ENCODE measurements at regions not wholly inside any gene's neighbourhood (a gene's known extent, or its start where the extent isn't known, plus 50 kb on each side); places are given as distances from the start of the nearest gene placed in this dataset.
"Not testable (repeated sequence)": the region's sequence is repeated elsewhere in the genome, so short reads cannot be mapped to it uniquely, and the experiment has no call there.

DNA sequence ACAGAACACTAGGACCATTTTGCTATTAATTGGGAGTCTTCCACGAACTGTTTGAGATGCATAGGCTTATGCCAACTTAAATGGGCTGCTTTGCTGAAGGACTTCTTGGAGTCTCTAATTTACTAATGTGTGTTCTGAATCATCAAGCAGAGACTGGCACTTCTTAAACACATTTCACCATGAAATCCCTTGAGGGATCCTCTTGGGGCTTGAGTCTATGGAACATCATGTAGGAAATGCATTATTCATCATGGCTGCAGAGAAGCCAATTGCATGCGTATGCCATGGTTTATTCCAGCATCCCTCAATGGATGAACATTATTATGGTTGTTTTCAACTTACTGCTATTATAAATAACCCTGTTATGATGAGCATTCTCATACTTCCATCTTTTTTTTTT is 73.4 kb downstream of the FGD2 start:
- DNase-seq (ENCODE audit: low read depth), result no peak

- no peak for DNase-seq (ENCODE audit: low read depth)
These were observed 75.7 kb downstream of the FGD2 start for GRCh38 chr6:37081042-37081607.

DNA sequence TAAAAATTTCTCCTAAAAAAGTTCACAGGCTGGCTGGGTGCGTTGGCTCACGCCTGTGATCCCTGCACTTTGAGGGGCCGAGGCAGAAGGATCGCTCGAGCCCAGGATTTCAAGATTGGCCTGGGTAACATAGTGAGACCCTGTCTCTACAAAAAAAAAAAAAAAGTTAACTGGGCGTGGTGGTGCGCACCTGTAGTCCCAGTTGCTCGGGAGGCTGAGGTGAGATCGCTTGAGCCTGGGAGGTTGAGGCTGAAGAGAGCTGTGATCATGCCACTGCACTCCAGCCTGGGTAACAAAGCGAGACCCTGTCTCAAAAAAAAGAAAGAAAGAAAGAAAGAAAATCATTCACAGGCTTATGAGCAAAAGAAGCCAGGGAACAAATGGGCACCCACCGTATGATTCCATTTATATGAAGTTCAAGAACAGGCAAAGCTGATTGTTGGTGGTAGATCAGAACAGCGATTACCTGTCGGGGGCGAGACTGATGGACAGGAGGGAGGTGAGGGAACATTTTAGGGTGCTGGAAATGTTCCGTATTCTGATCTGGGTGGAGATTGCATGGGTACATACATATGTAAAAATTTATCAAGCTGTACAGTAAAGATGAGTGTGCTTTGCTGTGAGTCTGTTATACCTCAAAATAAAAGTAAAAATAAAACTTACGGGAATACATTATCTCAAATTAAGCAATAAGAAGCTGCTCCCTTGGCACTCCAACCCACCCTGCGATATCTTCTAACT is 77.1 kb downstream of the FGD2 start:
- DNase-seq (ENCODE audit: low read depth), result no peak

DNA sequence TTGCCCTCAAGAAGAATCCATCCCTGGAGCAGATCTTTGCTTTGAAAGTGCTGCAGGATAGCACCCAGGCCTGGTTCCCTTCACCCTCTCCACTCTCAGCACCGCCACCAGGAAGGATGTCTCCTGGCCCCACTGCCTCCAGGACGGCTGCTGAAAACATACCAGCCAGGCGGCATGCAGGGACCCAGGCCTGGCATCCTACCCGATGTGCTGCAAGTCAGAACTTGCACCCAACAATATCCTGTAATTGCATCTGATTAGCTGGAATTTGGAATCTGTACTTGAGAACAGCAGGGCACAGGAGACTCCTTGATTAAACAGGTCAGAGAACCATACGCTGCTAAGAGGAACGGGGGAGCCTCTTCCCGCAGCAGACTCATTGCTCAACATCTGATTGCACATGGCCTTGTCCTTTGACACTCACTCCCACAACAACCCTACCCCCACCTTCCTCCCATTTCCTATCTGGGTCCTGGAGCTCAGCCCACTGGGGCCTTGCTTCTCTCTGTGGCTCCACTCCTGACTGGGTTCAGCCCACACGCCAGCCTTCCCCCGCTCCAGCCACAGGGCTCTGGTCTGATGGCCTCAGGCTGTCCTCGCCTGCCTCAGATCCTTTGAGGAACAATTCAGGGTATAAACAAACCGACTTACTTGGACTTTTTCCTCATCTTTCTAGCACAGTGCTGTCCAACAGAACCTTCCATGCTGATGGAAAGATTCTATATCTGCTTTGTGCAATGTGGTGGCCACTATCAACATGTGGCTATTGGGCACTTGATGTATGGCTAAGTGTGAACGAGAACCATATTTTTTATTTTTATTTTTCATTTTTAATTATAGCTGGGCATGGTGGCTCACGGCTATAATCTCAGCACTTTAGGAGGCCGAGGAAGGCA is 78.0 kb downstream of the FGD2 start:
- DNase-seq (ENCODE audit: low read depth), result no peak

GRCh38 chr6:37084665-37085064 is 79.2 kb downstream of the FGD2 start:
- not testable (repeated sequence) for DNase-seq (ENCODE audit: low read depth)

DNA sequence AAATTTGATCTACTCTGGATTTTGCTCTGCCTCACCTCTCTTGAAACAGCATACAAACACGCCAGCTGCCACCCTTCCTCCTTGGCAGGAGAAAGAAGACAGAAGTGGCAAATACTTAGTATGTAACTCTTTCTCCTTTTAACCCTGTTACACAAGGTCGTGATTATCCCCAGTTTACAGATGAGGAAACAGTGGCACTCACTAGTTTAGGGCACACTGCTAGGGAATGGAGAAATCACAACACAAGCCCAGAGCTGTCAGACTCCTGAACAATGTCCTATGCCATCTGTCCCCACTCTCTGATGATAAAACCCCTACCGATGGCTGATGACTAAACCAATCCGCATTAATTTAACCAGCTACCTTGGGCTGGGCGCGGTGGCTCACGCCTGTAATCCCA is 79.7 kb downstream of the FGD2 start:
- no peak for DNase-seq (ENCODE audit: low read depth)

DNA sequence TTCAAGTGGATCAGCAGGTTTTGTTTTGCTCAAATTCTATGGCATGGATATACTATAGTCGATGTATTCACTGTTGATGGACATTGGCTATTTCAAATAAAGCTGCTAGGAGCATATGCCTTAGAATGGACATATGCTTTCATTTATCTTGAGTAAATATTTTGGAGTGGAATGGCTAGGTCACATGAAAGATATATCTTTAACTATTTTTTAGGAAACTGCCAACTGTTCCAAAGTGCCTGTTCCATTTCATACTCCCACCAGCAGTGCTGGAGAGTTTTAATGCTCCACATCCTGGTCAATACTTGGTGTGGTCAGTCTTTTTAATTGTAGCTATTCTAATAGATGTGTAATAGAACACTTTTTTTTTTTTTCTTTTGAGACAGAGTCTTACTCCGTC is 81.1 kb upstream of the PIM1 start:
- DNase-seq (ENCODE audit: low read depth), result no peak

- no peak for DNase-seq (ENCODE audit: low read depth)
These were observed 80.2 kb upstream of the PIM1 start for GRCh38 chr6:37089783-37090182.

DNA sequence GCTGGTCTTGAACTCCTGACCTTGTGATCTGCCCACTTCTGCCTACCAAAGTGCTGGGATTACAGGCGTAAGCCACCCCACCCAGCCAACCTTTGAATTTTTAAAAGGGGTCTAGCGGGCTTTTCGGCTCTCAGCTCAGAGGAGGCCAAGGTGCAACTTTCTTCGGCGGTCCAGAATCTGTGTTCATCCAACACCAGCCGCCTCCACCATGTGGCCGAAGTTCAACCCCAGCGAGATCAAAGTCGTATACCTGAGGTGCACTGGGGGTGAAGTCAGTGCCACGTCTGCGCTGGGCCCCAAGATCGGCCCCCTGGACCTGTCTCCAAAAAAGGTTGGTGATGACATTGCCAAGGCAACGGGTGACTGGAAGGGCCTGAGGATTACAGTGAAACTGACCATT is 78.8 kb upstream of the PIM1 start:
- not testable (repeated sequence) for DNase-seq (ENCODE audit: low read depth)

DNA sequence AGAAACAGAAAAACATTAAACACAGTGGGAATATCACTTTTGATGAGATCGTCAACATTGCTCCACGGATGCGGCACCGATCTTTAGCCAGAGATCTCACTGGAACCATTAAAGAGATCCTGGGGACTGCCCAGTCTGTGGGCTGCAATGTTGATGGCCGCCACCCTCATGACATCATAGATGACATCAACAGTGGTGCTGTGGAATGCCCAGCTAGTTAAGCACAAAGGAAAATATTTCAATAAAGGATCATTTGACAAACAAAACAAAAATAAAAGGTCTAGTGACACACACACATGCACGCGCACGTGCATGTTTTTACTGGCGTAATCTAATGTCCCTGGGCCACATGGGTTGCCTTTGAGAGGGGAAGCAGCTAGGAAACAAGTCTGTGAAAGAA is 78.4 kb upstream of the PIM1 start:
- DNase-seq (ENCODE audit: low read depth), result not testable (repeated sequence)

DNA sequence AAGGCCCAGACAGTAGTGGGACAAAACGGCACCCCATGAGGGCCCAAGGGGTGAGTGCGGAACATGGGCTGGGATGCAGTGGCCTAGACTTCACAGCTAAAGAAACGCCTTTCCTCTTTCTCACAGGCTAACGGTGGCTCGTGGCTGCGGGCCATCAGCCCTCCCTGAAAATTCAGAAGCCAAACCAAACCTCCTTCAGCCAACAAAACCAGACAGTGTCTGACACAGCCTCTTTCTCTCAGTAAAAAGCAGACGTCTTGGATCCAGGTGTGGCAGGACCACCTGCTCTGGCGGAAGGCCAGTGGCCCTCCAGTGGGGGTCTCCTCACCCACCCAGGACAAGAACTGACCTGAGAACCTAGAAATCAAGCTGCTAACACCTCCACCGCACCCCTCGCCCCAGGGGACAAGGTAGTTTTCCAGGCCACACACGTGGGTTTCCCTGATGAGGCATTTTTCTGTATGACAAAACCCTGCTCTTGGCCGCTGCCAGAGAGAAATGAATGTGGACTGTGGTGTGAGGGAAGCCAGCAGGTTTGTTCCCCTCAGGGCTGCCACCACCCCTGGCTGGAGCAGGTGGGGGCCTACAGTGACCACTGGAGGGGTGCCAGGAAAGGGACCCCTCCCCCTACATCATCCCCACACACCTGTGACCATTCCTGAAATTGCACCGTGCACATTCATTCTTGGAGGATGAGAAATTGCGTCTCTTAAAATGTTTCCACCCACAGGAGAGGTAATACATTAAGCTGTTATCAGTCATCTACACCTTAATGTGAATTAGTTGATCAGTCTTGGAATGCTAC is 76.8 kb upstream of the PIM1 start:
- DNase-seq (ENCODE audit: low read depth), result no peak

DNA sequence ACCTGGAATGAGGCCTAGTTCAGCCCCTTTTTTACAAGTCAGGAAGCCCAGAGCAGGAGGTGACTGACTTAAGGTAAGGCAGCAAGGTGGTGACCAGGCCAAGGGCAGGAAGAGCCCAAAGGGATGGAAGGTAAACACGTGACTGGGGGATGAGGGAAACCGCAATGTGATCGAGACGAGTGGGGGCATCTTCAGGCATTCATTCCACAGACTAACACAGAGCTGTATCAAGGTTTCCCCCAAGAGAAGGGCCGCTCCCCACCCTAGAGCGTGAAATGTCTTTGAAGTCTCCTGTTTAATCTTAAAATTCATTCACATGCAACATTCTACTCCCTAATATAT is 76.3 kb upstream of the PIM1 start:
- DNase-seq (ENCODE audit: low read depth), result no peak

DNA sequence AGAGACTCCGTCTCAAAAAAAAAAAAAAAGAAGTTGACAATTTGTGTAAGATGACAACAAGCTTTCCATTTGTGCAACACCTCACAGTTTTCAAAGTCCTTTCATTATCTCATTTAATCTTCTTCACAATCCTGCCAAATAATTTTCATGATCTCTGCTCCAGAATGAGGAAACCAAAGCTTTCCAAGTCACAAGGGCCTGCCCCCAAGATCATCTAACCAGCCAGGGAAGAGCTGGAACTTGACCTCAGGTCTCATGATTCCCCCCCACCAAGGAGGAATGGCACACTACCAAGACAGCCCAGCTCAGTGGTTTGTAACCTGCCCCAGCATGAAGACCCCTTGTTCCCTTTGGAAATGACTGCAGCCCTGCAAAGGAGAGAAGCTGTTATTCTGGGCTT is 74.0 kb upstream of the PIM1 start:
- no peak for DNase-seq (ENCODE audit: low read depth)

DNA sequence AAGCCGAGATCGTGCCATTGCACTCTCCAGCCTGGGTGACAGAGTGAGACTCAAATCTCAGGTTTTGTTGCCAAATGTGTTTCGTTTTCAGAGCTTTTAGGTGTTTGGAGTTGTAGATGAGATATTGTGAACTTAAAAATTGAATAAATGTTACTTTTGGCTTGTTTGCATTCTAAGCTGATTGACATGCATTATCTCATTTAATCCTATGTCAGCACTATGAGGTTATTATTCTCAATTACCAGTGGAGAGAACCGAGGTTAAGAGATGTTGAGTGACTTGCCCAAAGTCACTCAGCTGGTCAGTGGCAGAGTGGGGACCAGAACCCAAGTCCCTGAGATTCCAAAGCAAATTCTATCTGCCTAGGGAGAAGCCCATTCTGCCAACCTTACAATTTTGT is 72.6 kb upstream of the PIM1 start:
- DNase-seq (ENCODE audit: low read depth), result no peak

- DNase-seq (ENCODE audit: low read depth), result no peak
These were observed 70.5 kb upstream of the PIM1 start for GRCh38 chr6:37099442-37099841.

GRCh38 chr6:37100745-37101144 is 69.2 kb upstream of the PIM1 start:
- no peak for DNase-seq (ENCODE audit: low read depth)

GRCh38 chr6:37101991-37102298 is 68.0 kb upstream of the PIM1 start:
- DNase-seq (ENCODE audit: low read depth), result no peak

- DNase-seq (ENCODE audit: low read depth), result peak; percentile 54
These were observed 67.4 kb upstream of the PIM1 start for GRCh38 chr6:37102299-37103168.

DNA sequence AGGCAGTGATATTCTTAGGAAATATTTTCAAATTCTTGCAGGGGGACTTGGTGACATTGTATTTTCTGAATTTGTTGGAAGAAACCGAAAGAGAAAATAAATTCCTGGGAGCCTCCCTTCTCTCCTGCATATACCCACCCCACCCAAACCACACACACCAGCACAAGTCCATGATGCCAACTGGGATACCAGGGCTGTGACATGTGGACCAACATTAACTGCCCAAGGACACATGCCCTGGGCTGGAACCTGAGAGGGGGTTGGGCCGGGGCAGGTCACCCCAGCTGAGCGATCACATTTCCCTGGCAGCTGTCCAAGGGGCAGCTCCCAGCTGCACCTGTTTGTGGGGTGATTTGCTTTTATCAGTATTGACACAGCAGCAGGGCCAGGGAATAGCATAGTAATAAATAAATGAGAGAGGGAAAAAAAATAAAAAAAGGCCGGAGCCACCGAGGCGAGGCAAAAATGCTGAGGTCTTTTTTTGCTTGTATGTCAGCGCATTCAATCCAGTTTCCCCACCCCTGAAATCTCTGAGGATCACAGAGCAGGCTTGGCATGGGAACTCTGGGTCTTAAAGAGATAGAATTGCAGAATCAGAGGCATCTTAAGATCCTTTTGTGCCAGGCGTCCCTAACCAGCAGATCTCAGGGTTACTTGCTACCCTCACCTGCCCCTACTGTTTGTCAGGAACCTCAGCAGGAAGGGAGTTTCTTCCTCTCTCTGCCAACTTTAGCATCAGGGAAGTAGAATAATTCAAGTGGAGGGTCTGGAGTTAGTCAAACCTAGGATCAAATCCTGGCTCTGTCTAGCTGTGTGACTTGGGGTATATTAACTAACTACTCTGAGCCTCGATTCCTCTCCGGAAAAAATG is 66.5 kb upstream of the PIM1 start:
- DNase-seq (ENCODE audit: low read depth), result no peak

GRCh38 chr6:37104824-37105147 is 65.2 kb upstream of the PIM1 start:
- no peak for DNase-seq (ENCODE audit: low read depth)
